B cell (primary cell): ENCODE measurements at regions not wholly inside any gene's neighbourhood (a gene's known extent, or its start where the extent isn't known, plus 50 kb on each side); places are given as distances from the start of the nearest gene placed in this dataset.

Experiments used
- ATAC-seq: fragments of 200-7000 bp; cut with Tn5 transposase; one replicate; pipeline ENCODE4 v1.10.0; 2021; ENCODE audit warnings: low read depth, mild to moderate bottlenecking, moderate number of reproducible peaks, moderate library complexity
- CTCF ChIA-PET: fragments of 350-600 bp; sonication (Branson Sonifier 250); formaldehyde crosslinking; loops from one replicate; lab custom pipeline; 2021; ENCODE audit warnings: antibody characterized with exemption, inconsistent platforms; lab: Charles Lee
- POLR2A ChIA-PET: fragments of 350-600 bp; sonication (Branson Sonifier 250); formaldehyde crosslinking; loops from one replicate; lab custom pipeline; 2021; ENCODE audit warnings: antibody characterized with exemption; lab: Charles Lee
- DNase-seq: peaks from one replicate; pipeline ENCODE4 v3.0.0; 2013
- H2AFZ ChIP-seq: 2 replicates; pipeline ENCODE4 v1.6.1; 2012; ENCODE audit warnings: mild to moderate bottlenecking, low read depth, low read length; ENCODE audit not compliant: insufficient read depth, poor library complexity, severe bottlenecking
- H3K27ac ChIP-seq, 2 donors: 1 replicate in 1 of 2; 2 replicates in 1 of 2; pipeline ENCODE4 v1.5.1; 2012 to 2013; ENCODE audit warnings: low read length in 2 of 2, mild to moderate bottlenecking in 2 of 2, moderate library complexity in 1 of 2
- H3K27me3 ChIP-seq, 4 experiments: fragments of 200-600 bp in 1 of 4; sonication (generic) in 1 of 4; replicated peaks in 1 of 4; 1 replicate in 2 of 4; 2 replicates in 2 of 4; pipeline versions ENCODE4 v1.6.1 to v1.7.0; 2013 to 2016; ENCODE audit warnings: low read length in 3 of 4, mild to moderate bottlenecking in 2 of 4, mixed read lengths in 1 of 4, moderate library complexity in 1 of 4; ENCODE audit not compliant: insufficient read depth in 4 of 4, control insufficient read depth in 3 of 4; ENCODE audit errors: control extremely low read depth in 1 of 4
- H3K36me3 ChIP-seq, 2 experiments: replicated peaks in 1 of 2; 1 replicate in 1 of 2; 2 replicates in 1 of 2; pipeline versions ENCODE4 v1.6.1 to v1.7.1; 2013; ENCODE audit warnings: low read length in 1 of 2; ENCODE audit not compliant: insufficient read depth in 2 of 2, control insufficient read depth in 1 of 2; ENCODE audit errors: control extremely low read depth in 1 of 2, extremely low read depth in 1 of 2
- H3K4me1 ChIP-seq, 2 donors: fragments of 200-600 bp in 1 of 2; sonication (generic) in 1 of 2; 1 replicate in 1 of 2; 2 replicates in 1 of 2; pipeline versions ENCODE4 v1.5.1 to v1.6.1; 2013 to 2017; ENCODE audit warnings: low read length in 2 of 2; ENCODE audit not compliant: control insufficient read depth in 2 of 2, insufficient read depth in 2 of 2
- H3K4me2 ChIP-seq: replicated peaks from 2 replicates; pipeline ENCODE3; 2012; ENCODE audit warnings: mild to moderate bottlenecking, low read depth, low read length; ENCODE audit not compliant: poor library complexity, severe bottlenecking
- H3K4me3 ChIP-seq, 5 experiments: fragments of 200-600 bp in 1 of 5; sonication (generic) in 1 of 5; 1 replicate in 3 of 5; 2 replicates in 2 of 5; pipeline versions ENCODE4 v1.5.1 to v1.7.0; 2011 to 2016; ENCODE audit warnings: low read length in 4 of 5, mild to moderate bottlenecking in 4 of 5, low read depth in 2 of 5, control low read depth in 1 of 5, moderate library complexity in 1 of 5; ENCODE audit not compliant: insufficient read depth in 1 of 5; ENCODE audit errors: control extremely low read depth in 1 of 5, extremely low read depth in 1 of 5
- H3K79me2 ChIP-seq: fragments of 200-600 bp; sonication (generic); one replicate; pipeline ENCODE4 v1.6.0; 2016; ENCODE audit warnings: low read length; ENCODE audit not compliant: control insufficient read depth, insufficient read depth
- H3K9ac ChIP-seq: fragments of 200-600 bp; sonication (generic); 2 replicates; pipeline ENCODE4 v1.6.1; 2017; ENCODE audit warnings: mild to moderate bottlenecking, low read length, moderate library complexity
- H3K9me3 ChIP-seq, 3 donors: one replicate each; pipeline versions ENCODE4 v1.6.1 to v1.7.1; 2013; ENCODE audit warnings: low read length in 2 of 3; ENCODE audit not compliant: control insufficient read depth in 2 of 3, insufficient read depth in 1 of 3; ENCODE audit errors: control extremely low read depth in 1 of 3
- H4K20me1 ChIP-seq: 2 replicates; pipeline ENCODE4 v1.6.0; 2012; ENCODE audit warnings: mild to moderate bottlenecking, low read length; ENCODE audit not compliant: insufficient read depth, control insufficient read depth, poor library complexity, severe bottlenecking
- H3K27ac Mint-ChIP-seq: one replicate; pipeline ENCODE4 v1.8.0; 2021; ENCODE audit warnings: mixed read lengths
- H3K27me3 Mint-ChIP-seq: one replicate; pipeline ENCODE4 v1.8.0; 2021; ENCODE audit warnings: mixed read lengths
- H3K4me1 Mint-ChIP-seq: one replicate; pipeline ENCODE4 v1.8.0; 2021; ENCODE audit warnings: mixed read lengths
- H3K4me3 Mint-ChIP-seq: one replicate; pipeline ENCODE4 v1.8.0; 2021; ENCODE audit warnings: mixed read lengths
- H3K9me3 Mint-ChIP-seq: one replicate; pipeline ENCODE4 v1.8.0; 2022; ENCODE audit warnings: mixed read lengths; ENCODE audit not compliant: insufficient read depth
- CTCF ChIP-seq: fragments of 200-600 bp; IDR thresholded peaks from one replicate; pipeline ENCODE4 v1.8.0; 2022; ENCODE audit warnings: antibody characterized with exemption, mild to moderate bottlenecking
- EZH2 ChIP-seq: IDR thresholded peaks from 2 replicates; pipeline ENCODE4 v1.6.1; 2012; ENCODE audit warnings: borderline replicate concordance, low read depth, mild to moderate bottlenecking, moderate library complexity, low read length; ENCODE audit not compliant: insufficient read depth, poor library complexity, severe bottlenecking
- WGBS: methylation state at CpG from one replicate; pipeline ENCODE4 v1.1.5; 2013; ENCODE audit warnings: missing lambda C conversion rate; ENCODE audit not compliant: insufficient coverage; 5-methylcytosine and 5-hydroxymethylcytosine counted together
- intact Hi-C: fragments of 100-400 bp; cut with micrococcal nuclease; formaldehyde crosslinking; loops from one replicate; pipeline ENCODE4 v1.10.0; 2022

GRCh38 chr13:48875047-48875446, 100.7 kb upstream of the FNDC3A start:
- H2AFZ ChIP-seq = no peak overlapping the region
- POLR2A ChIA-PET = no interaction called here
- no peak for DNase-seq
- Mint-ChIP-seq H3K9me3 (no peaks in the 10 kb centered on the region), H3K4me3 (no peak overlapping the region), H3K27ac (no peak overlapping the region), H3K27me3 (peaks cover 18% of the 10 kb centered on the region), H3K4me1 (no peaks in the 10 kb centered on the region)
- CTCF ChIA-PET = no interaction called here
- ATAC-seq = no peak
- H3K9me3 ChIP-seq = no peaks in the 10 kb centered on the region
- WGBS = no CpG with 5 or more reads among the region's 4 CpGs
- H3K4me3 ChIP-seq = no peak overlapping the region
- no peak overlapping the region for H3K4me2 ChIP-seq
- no peaks in the 10 kb centered on the region for H3K36me3 ChIP-seq
- no peak overlapping the region for H3K9ac ChIP-seq
- intact Hi-C loops = no loop called here
- no peak overlapping the region for H3K27ac ChIP-seq
- no peaks in the 10 kb centered on the region for H3K4me1 ChIP-seq
- H4K20me1 ChIP-seq = no peaks in the 10 kb centered on the region
- no peaks in the 10 kb centered on the region for H3K79me2 ChIP-seq
- peaks cover 0 to 6% (median 1%) of the 10 kb centered on the region in 4 experiments for H3K27me3 ChIP-seq
- no peak for TF ChIP-seq CTCF

GRCh38 chr13:48876289-48876688, 99.4 kb upstream of the FNDC3A start:
- DNase-seq (no peak), ATAC-seq (no peak)
- H3K27me3 ChIP-seq = peaks cover 0 to 6% (median 1%) of the 10 kb centered on the region in 4 experiments
- peaks cover 18% of the 10 kb centered on the region for H3K27me3 Mint-ChIP-seq
- no peak for TF ChIP-seq EZH2
- TF ChIP-seq CTCF = no peak
- H3K9ac ChIP-seq = no peak overlapping the region
- H3K36me3 ChIP-seq = no peaks in the 10 kb centered on the region
- ChIA-PET POLR2A (no interaction called here), CTCF (no interaction called here)
- H4K20me1 ChIP-seq = no peaks in the 10 kb centered on the region
- H3K79me2 ChIP-seq = no peaks in the 10 kb centered on the region
- H3K4me1 ChIP-seq = no peaks in the 10 kb centered on the region
- no peak overlapping the region for H3K27ac ChIP-seq
- H3K4me3 ChIP-seq = no peak overlapping the region
- no peak overlapping the region for H3K4me3 Mint-ChIP-seq
- H3K4me2 ChIP-seq = no peak overlapping the region
- H2AFZ ChIP-seq = no peak overlapping the region
- intact Hi-C loops = no loop called here
- no peaks in the 10 kb centered on the region for H3K4me1 Mint-ChIP-seq
- no peaks in the 10 kb centered on the region for H3K9me3 ChIP-seq
- no peak overlapping the region for H3K27ac Mint-ChIP-seq
- H3K9me3 Mint-ChIP-seq = no peaks in the 10 kb centered on the region
